GM18498 (cell line): ENCODE measurements at regions not wholly inside any gene's neighbourhood (a gene's known extent, or its start where the extent isn't known, plus 50 kb on each side); places are given as distances from the start of the nearest gene placed in this dataset.
"Not testable (repeated sequence)": the region's sequence is repeated elsewhere in the genome, so short reads cannot be mapped to it uniquely, and the experiment has no call there.

Experiments
- ATAC-seq: cut with Tn5 transposase; IDR thresholded peaks from one replicate; pipeline ENCODE4 v1.9.1; 2021; ENCODE audit warnings: mild to moderate bottlenecking, moderate library complexity; ENCODE audit not compliant: unreplicated experiment

DNA sequence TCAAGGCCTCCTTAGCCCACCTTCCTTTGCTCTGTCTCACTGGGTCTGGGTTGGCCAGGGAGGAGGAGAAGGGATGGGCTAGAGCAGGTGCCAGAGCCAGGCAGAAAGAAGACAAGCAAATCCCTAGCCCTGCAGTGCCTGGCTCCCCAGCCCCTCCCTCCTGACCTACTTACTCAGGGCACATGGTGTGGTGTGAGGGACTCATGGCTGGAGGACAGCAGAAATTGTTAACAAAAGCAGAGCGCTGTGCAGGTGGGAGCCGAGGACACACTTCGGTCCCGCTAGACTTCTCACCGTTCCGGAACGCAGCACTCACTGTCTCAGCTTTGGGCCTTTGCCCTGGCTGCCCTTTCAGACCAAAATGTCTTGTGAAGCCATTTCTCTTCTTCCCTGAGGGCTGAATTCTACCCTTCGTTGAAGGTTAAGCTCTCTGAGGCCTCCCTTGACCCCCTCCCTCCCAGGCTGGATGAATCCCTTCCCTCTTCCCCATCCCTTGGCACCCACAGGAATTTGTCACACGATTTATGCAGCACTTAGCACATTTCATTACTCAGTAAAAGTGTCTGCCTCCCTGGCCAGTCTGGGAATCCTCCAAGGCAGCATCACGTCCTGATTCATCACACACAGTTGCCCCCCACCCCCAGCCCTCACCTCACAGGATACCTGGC, 263.9 kb upstream of the TRPC7 start:
- no peak for ATAC-seq

GRCh38 chr5:136626531-136626930, 261.2 kb upstream of the TRPC7 start:
- no peak for ATAC-seq

- no peak for ATAC-seq
Measured at GRCh38 chr5:136622747-136623146, 257.4 kb upstream of the TRPC7 start.

DNA sequence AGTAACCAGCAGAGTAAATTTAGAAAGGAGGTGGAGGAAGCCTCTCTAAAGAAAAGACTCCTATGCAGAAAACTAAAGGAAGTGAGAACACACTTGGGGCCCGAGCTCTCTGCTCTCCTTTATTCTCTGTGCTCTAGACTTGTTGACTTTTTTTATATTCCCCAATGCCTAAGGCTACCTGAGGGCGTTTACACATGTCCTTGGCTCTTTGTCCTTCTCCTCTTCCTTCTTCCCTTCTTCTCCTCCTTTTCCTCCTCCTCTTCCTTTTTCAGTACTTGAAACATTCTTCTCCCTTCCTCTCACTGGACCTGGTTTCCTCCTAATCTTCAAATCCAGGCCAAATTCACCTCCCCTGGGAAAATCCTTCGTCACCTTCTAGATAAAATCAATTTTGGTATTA, 256.4 kb upstream of the TRPC7 start:
- no peak for ATAC-seq

GRCh38 chr5:136620621-136621020, 255.3 kb upstream of the TRPC7 start:
- no peak for ATAC-seq

- no peak for ATAC-seq
Measured at GRCh38 chr5:136620016-136620419, 254.7 kb upstream of the TRPC7 start.

GRCh38 chr5:136619556-136619955, 254.2 kb upstream of the TRPC7 start:
- no peak for ATAC-seq

GRCh38 chr5:136615251-136616119, 250.1 kb upstream of the TRPC7 start:
- ATAC-seq: no peak

DNA sequence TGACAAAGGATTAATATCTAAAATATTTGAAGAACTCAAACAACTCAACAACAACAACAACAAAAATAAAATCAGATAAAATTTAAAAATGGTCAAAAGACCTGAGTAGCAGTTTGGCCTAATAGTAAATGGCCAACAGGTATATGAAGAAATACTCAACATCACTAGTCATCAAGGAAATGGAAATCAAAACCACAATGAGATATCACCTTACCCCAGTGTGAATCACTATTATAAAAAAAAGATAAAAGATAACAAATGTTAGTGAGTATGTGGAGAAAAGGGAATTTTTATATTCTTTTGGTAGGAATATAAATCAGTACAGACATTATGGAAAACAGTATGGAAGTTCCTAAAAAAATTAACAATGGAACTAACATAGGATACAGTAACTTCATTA, 247.9 kb upstream of the TRPC7 start:
- no peak for ATAC-seq

DNA sequence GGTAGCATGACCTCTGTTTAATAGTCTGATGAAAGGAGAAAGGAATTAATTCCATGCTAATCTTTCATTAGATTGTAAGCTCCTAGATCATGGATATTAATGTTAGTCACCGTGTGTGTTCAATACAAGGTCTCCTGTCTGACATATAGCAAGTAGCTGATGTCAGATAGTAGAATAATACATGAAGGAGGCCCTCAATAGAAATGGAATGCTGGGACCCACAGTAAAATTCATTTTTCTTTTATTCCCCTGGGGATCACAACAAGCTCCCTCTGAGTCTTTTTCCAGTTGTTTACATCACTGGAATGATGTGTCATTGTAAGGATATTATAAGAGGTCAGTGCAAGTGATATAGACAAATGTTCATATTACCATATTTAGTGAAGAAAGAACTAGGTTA, 240.3 kb upstream of the TRPC7 start:
- ATAC-seq: no peak

DNA sequence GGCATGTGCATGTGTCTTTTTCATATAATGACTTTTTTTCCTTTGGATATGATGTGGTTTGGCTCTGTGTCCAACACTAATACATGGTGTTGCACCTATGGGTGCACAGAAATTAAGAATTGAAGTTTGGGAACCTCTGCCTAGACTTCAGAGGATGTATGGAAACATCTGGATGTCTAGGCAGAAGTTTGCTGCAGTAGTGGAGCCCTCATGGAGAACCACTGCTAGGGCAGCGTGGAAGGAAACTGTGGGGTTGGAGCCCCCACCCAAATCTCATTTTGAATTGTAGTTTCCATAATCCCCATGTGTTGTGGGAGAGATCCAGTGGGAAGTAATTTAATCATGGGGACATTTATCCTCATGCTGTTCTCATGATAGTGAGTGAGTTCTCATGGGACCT, 235.0 kb upstream of the TRPC7 start:
- no peak for ATAC-seq

DNA sequence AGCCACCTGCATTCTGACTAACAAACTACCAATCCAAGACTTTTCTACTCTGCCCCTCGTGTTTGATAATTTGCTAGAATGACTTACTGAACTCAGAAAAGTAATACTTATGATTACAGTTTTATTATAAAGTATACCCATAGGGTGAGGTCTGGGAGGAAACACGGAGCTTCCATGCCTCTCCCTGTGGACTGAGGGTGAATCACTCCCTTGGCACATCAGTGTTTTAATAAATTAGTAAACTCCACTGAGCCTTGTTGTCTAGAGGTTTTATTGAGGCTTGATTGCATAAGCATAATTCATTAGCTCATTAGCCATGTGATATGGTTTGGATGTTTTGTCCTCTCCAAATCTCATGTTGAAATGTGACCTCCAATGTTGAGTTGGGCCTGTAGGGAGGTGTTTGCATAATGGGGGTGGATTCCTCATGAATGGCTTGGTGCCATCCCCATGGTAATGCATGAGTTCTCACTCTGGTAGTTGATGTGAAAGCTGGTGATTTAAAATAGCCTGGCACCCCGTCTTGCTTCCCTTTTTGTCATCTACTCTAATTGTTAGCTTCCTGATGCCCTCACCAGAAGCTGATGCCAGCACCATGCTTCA, 233.6 kb upstream of the TRPC7 start:
- ATAC-seq: no peak

DNA sequence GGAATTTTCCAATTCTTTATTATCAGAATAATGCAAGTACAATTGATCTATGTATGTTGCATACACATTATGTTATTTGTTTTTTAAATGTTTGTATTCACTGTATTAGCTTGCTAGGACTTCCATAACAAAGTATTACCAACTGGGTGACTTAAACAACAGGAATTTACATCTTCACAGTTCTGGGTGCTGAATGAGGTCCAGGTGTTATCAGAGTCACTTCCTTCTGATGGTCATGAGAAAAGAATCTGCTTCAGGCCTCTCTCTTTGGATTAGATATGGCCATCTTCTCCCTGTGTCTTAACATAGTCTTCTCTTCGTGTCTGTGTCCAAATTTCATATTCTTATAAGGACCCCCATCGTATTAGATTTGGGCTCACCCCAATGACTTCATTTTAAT, 229.1 kb upstream of the TRPC7 start:
- ATAC-seq: no peak

DNA sequence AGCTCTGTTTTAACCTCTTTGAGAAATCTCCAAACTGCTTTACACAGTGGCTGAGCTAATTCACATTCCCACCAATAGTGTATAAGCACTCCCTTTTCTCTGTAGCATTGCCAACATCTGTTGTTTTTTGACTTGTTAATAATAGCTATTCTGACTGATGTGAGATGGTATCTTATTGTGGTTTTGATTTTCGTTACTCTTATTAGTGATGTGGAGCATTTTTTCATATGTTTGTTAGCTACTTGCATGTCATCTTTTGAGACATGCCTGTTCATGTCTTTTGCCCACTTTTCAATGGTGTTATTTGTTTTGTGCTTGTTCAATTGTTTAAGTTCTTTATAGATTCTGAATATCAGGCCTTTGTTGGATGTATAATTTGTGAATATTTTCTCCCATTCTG, 225.2 kb upstream of the TRPC7 start:
- ATAC-seq: no peak

DNA sequence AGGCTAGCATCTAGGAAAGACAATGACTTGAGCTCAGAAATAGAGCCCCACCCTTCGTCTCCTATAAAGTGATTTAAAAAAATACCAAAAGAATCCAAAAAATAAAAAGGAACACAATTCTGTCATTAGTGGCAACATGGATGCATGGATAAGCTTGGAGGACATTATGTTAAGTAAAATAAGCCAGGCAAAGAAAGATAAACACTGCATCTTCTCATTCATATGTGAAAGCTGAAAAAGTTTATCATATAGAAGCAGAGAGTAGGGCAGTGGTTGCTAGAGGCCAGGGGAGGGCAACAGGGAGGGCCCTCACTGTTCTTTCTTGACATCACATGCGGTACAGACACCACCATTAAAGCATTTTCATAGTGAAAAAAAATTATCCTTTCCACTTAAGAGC, 220.9 kb upstream of the TRPC7 start:
- no peak for ATAC-seq

- ATAC-seq: no peak
Measured at GRCh38 chr5:136584474-136584873, 219.1 kb upstream of the TRPC7 start.

- ATAC-seq: no peak
Measured at GRCh38 chr5:136579238-136579637, 213.9 kb upstream of the TRPC7 start.

GRCh38 chr5:136569875-136570274, 204.5 kb upstream of the TRPC7 start:
- not testable (repeated sequence) for ATAC-seq

- not testable (repeated sequence) for ATAC-seq
Measured at GRCh38 chr5:136565457-136565856, 200.1 kb upstream of the TRPC7 start.

GRCh38 chr5:136565050-136565449, 199.7 kb upstream of the TRPC7 start:
- not testable (repeated sequence) for ATAC-seq

- ATAC-seq: not testable (repeated sequence)
Measured at GRCh38 chr5:136564431-136564830, 199.1 kb upstream of the TRPC7 start.

DNA sequence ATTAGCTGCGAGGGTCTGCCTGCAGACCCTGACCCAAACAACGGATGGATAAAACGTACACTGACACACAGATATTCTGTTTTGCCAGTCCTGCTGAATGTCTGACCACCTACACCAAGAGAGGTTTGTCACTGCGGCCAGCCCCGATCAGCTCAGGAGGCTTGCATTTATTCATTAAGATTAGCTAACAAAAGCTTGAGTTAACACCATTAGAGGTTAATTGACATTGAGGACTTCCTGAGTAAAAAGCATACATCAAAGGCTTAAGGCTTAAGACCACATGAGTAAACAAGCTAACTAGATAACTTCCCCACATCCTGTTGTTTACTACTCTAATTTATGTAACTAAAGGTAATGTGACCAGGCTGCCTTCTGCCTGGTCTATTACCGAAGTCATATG, 198.1 kb upstream of the TRPC7 start:
- ATAC-seq: no peak
